Mucosa of descending colon (tissue), 3 donors: ENCODE measurements at regions not wholly inside any gene's neighbourhood (a gene's known extent, or its start where the extent isn't known, plus 50 kb on each side); places are given as distances from the start of the nearest gene placed in this dataset.

Source experiments
- ATAC-seq: fragments of 200-7000 bp; cut with Tn5 transposase; one replicate; pipeline ENCODE4 v1.9.1; 2020; ENCODE audit warnings: mild to moderate bottlenecking, moderate library complexity
- DNase-seq, 3 donors: peaks; one replicate each; pipeline ENCODE4 v3.0.0-alpha.2; 2020
- H3K36me3 ChIP-seq: fragments of 200-600 bp; one replicate; pipeline ENCODE4 v1.8.0; 2021; ENCODE audit warnings: low read depth, mild to moderate bottlenecking
- H3K4me1 ChIP-seq: fragments of 200-600 bp; one replicate; pipeline ENCODE4 v1.8.0; 2021; ENCODE audit warnings: low read depth, mild to moderate bottlenecking
- H3K4me3 ChIP-seq: fragments of 200-600 bp; one replicate; pipeline ENCODE4 v1.8.0; 2021; ENCODE audit warnings: mild to moderate bottlenecking
- H3K9me3 ChIP-seq: fragments of 200-600 bp; one replicate; pipeline ENCODE4 v1.8.0; 2021; ENCODE audit warnings: mild to moderate bottlenecking
- CTCF ChIP-seq: fragments of 200-600 bp; IDR thresholded peaks from one replicate; pipeline ENCODE4 v1.8.0; 2022; ENCODE audit warnings: antibody characterized with exemption, mild to moderate bottlenecking
- intact Hi-C, 2 donors: fragments of 100-400 bp; cut with DNase I in 1 of 2; cut with micrococcal nuclease in 1 of 2; formaldehyde crosslinking; loops; one replicate each; pipeline versions ENCODE4 v1.11.0 to v1.11.1; 2022; cut with DNase I, micrococcal nuclease
- donor health status: DM: no; HTN: no; CAD: no; lungs with moderate emphysema.
- donor health status: DM: no; HTN: no; CAD: no.
- donor health status: DM: no; HTN: yes; CAD: no.

GRCh38 chr5:63170486-63170885 is 591.9 kb downstream of the LRRC70 start:
- intact Hi-C loops: no loop called here
- DNase-seq: no peak
- no peaks in the 10 kb centered on the region for H3K36me3 ChIP-seq
- H3K4me1 ChIP-seq: no peaks in the 10 kb centered on the region
- H3K4me3 ChIP-seq: no peak overlapping the region
- TF ChIP-seq CTCF: no peak
- peaks cover 9% of the 10 kb centered on the region for H3K9me3 ChIP-seq
- no peak for ATAC-seq

- intact Hi-C loops: no loop called here
- H3K4me1 ChIP-seq: no peaks in the 10 kb centered on the region
- DNase-seq (no peak), ATAC-seq (no peak)
- TF ChIP-seq CTCF: no peak
- H3K36me3 ChIP-seq: no peaks in the 10 kb centered on the region
- peaks cover 8% of the 10 kb centered on the region for H3K9me3 ChIP-seq
- no peak overlapping the region for H3K4me3 ChIP-seq
These were observed 586.4 kb downstream of the LRRC70 start for GRCh38 chr5:63164838-63165535.

GRCh38 chr5:63164339-63164738 is 585.7 kb downstream of the LRRC70 start:
- ATAC-seq: no peak
- Histone ChIP-seq H3K4me1 (no peaks in the 10 kb centered on the region), H3K36me3 (no peaks in the 10 kb centered on the region), H3K9me3 (peaks cover 7% of the 10 kb centered on the region), H3K4me3 (no peak overlapping the region)
- no peak for DNase-seq
- TF ChIP-seq CTCF: no peak
- intact Hi-C loops: no loop called here

- no peak for TF ChIP-seq CTCF
- Histone ChIP-seq H3K36me3 (no peaks in the 10 kb centered on the region), H3K4me1 (no peaks in the 10 kb centered on the region), H3K4me3 (no peak overlapping the region), H3K9me3 (peaks cover 22% of the 10 kb centered on the region)
- DNase-seq: no peak
- intact Hi-C loops: no loop called here
- ATAC-seq: no peak
These were observed 576.7 kb downstream of the LRRC70 start for GRCh38 chr5:63155310-63155631.

GRCh38 chr5:63154476-63155309 is 576.1 kb downstream of the LRRC70 start:
- Histone ChIP-seq H3K4me3 (no peak overlapping the region), H3K9me3 (peaks cover 22% of the 10 kb centered on the region), H3K4me1 (no peaks in the 10 kb centered on the region), H3K36me3 (no peaks in the 10 kb centered on the region)
- ATAC-seq (no peak), DNase-seq (no peak)
- TF ChIP-seq CTCF: no peak
- intact Hi-C loops: no loop called here
